Activated B cell treated with CpG ODN at 0.5 μM for 24 hours (primary cell): ENCODE measurements at regions not wholly inside any gene's neighbourhood (a gene's known extent, or its start where the extent isn't known, plus 50 kb on each side); places are given as distances from the start of the nearest gene placed in this dataset.

Experiments used
- ATAC-seq: fragments of 200-7000 bp; cut with Tn5 transposase; one replicate; pipeline ENCODE4 v1.10.0; 2021; ENCODE audit warnings: low read depth, mild to moderate bottlenecking, moderate library complexity
- CTCF ChIA-PET: fragments of 350-600 bp; sonication (Branson Sonifier 250); formaldehyde crosslinking; loops from one replicate; lab custom pipeline; 2021; ENCODE audit warnings: antibody characterized with exemption; lab: Charles Lee
- POLR2A ChIA-PET: fragments of 350-600 bp; sonication (Branson Sonifier 250); formaldehyde crosslinking; loops from one replicate; lab custom pipeline; 2021; ENCODE audit warnings: antibody characterized with exemption; lab: Charles Lee
- DNase-seq: peaks from one replicate; pipeline ENCODE4 v3.0.0; 2022
- H3K27ac Mint-ChIP-seq: one replicate; pipeline ENCODE4 v1.8.0; 2020; ENCODE audit warnings: mixed read lengths
- H3K27me3 Mint-ChIP-seq: one replicate; pipeline ENCODE4 v1.8.0; 2021; ENCODE audit warnings: mixed read lengths
- H3K36me3 Mint-ChIP-seq: one replicate; pipeline ENCODE4 v1.8.0; 2021; ENCODE audit warnings: low read depth, mixed read lengths
- H3K4me1 Mint-ChIP-seq: one replicate; pipeline ENCODE4 v1.8.0; 2021; ENCODE audit warnings: mixed read lengths
- H3K4me3 Mint-ChIP-seq: one replicate; pipeline ENCODE4 v1.8.0; 2020; ENCODE audit warnings: mild to moderate bottlenecking, mixed read lengths
- H3K9me3 Mint-ChIP-seq: one replicate; pipeline ENCODE4 v1.8.0; 2020; ENCODE audit warnings: mixed read lengths
- intact Hi-C: fragments of 100-400 bp; cut with micrococcal nuclease; formaldehyde crosslinking; loops from one replicate; pipeline ENCODE4 v1.15.1; 2024
- TF ChIP-seq, protein P1 (sequence below): fragments of 200-600 bp; IDR thresholded peaks from one replicate; pipeline ENCODE4 v1.8.0; 2022; ENCODE audit warnings: antibody characterized with exemption, mild to moderate bottlenecking

DNA sequence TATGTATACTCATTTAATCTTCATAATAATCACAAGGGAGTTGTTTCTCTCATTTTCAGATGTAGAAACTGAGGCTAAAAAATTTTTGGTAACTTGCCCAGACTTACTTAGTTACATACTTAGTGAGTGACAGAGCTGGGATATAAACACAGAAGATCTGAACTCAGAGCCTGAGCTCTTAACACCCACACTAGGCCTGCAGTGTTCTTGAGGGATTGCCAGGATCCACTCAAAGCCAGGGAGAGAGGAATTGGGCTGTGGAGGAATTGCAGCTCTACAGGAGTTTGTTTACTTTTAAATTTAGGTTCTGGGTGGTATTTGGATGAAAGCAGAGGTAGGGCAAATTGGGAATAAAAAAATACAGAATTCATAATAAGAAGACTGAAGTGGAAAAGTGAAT, 515.1 kb upstream of the PLXNA2 start:
- intact Hi-C loops: no loop called here
- DNase-seq: no peak
- H3K4me3 Mint-ChIP-seq: no peak overlapping the region

DNA sequence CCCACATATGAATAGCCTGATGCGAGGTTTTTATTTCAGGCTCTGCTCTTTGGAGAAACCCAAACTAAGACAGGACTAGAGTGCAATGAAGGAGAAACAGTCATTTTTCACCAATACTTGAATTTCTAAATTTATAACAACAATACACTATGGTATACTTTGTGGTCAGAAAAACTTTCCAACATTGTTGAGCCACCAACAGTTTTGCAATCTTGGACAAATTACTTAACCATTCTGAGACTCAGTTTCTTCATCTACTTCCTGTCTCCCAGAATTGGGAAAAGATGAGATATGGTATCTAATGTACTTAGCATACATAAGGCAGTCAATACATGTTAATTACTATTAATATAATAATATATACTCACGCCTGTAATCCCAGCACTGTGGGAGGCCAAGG, 519.8 kb upstream of the PLXNA2 start:
- H3K27me3 Mint-ChIP-seq: no peaks in the 10 kb centered on the region
- H3K27ac Mint-ChIP-seq: no peak overlapping the region
- no peaks in the 10 kb centered on the region for H3K9me3 Mint-ChIP-seq
- intact Hi-C loops: no loop called here
- no peaks in the 10 kb centered on the region for H3K36me3 Mint-ChIP-seq
- CTCF ChIA-PET: no interaction called here
- H3K4me3 Mint-ChIP-seq: no peak overlapping the region
- TF ChIP-seq, protein P1, sequence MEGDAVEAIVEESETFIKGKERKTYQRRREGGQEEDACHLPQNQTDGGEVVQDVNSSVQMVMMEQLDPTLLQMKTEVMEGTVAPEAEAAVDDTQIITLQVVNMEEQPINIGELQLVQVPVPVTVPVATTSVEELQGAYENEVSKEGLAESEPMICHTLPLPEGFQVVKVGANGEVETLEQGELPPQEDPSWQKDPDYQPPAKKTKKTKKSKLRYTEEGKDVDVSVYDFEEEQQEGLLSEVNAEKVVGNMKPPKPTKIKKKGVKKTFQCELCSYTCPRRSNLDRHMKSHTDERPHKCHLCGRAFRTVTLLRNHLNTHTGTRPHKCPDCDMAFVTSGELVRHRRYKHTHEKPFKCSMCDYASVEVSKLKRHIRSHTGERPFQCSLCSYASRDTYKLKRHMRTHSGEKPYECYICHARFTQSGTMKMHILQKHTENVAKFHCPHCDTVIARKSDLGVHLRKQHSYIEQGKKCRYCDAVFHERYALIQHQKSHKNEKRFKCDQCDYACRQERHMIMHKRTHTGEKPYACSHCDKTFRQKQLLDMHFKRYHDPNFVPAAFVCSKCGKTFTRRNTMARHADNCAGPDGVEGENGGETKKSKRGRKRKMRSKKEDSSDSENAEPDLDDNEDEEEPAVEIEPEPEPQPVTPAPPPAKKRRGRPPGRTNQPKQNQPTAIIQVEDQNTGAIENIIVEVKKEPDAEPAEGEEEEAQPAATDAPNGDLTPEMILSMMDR: no peak
- no peak for DNase-seq
- ATAC-seq: no peak
- H3K4me1 Mint-ChIP-seq: no peaks in the 10 kb centered on the region
- POLR2A ChIA-PET: no interaction called here

More for the DNA sequence above, 515.1 kb upstream of the PLXNA2 start:
- no peaks in the 10 kb centered on the region for H3K27me3 Mint-ChIP-seq
- POLR2A ChIA-PET: no interaction called here
- no peaks in the 10 kb centered on the region for H3K36me3 Mint-ChIP-seq
- no peaks in the 10 kb centered on the region for H3K4me1 Mint-ChIP-seq
- no peak overlapping the region for H3K27ac Mint-ChIP-seq
- no peaks in the 10 kb centered on the region for H3K9me3 Mint-ChIP-seq
- CTCF ChIA-PET: no interaction called here
- TF ChIP-seq, protein P1: no peak
- no peak for ATAC-seq

DNA sequence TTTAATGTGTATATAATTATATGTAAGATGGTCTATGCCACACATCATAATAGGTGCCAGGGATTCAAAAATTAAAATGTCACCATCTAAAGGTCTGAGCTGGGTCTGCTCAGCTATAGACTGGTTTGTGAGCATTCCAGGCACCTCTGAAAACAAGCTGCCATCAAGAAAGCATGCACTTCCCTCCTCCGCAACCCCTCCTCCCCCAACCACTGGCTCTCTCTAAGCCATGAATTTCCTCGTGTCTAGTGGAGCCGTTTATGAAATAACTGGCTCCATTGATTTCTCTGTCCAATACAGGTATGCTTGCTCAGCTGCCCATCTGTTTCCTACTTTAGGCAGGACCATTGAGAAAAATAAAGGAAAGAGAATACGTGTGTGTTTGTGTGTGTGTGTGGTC, 522.6 kb upstream of the PLXNA2 start:
- H3K27me3 Mint-ChIP-seq: no peaks in the 10 kb centered on the region
- CTCF ChIA-PET: no interaction called here
- TF ChIP-seq, protein P1: no peak

DNA sequence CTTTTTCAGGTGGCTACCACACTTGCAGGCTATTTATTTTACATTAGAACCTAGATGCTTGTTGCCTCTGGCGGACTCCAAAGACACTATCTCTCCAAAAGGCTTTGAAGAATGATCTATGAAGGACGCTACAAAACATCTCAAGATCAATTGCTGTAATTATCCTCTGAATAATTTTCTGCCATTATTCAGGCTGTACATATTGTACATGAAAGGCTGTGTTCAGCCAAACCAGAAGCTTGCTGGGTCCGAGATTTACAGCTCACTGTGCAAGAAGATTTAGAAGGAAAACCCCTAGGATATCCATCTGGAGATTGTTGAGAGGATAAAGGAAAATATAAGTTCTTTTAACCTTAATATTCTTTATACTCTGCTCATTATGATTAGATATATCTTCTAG, 523.6 kb upstream of the PLXNA2 start:
- ChIA-PET CTCF (no interaction called here), POLR2A (no interaction called here)
- ATAC-seq (no peak), DNase-seq (no peak)
- H3K9me3 Mint-ChIP-seq: no peaks in the 10 kb centered on the region
- H3K27ac Mint-ChIP-seq: no peak overlapping the region
- no peak overlapping the region for H3K4me3 Mint-ChIP-seq
- TF ChIP-seq, protein P1: no peak
- no peaks in the 10 kb centered on the region for H3K27me3 Mint-ChIP-seq
- no peaks in the 10 kb centered on the region for H3K36me3 Mint-ChIP-seq
- H3K4me1 Mint-ChIP-seq: no peaks in the 10 kb centered on the region
- intact Hi-C loops: no loop called here

More for the DNA sequence above, 522.6 kb upstream of the PLXNA2 start:
- Mint-ChIP-seq H3K27ac (no peak overlapping the region), H3K9me3 (no peaks in the 10 kb centered on the region), H3K36me3 (no peaks in the 10 kb centered on the region), H3K4me1 (no peaks in the 10 kb centered on the region), H3K4me3 (no peak overlapping the region)
- no peak for ATAC-seq
- no peak for DNase-seq
- POLR2A ChIA-PET: no interaction called here
- intact Hi-C loops: no loop called here

DNA sequence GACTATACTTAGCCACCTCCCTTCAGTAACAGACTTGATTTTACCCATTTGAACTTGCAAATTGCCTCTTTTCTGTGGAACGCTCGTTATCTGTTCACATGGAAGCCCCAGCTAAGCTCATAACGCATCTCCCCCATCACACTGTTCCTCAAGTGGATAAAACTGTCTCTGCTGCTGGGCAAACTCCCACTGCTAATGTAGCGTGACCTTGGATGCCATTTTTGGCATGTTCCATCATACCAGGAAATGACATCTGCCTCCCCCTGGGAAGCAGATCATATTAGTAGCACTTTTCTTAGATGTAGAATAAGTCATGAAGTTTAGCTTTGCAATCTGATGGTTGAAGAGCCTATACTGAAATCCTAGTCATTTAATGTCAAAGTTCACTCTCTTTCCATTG, 528.7 kb upstream of the PLXNA2 start:
- DNase-seq (no peak), ATAC-seq (no peak)
- Mint-ChIP-seq H3K4me1 (no peaks in the 10 kb centered on the region), H3K36me3 (no peaks in the 10 kb centered on the region), H3K9me3 (no peaks in the 10 kb centered on the region), H3K27ac (no peak overlapping the region), H3K27me3 (no peaks in the 10 kb centered on the region), H3K4me3 (no peak overlapping the region)
- intact Hi-C loops: no loop called here
- TF ChIP-seq, protein P1: no peak
- ChIA-PET CTCF (no interaction called here), POLR2A (no interaction called here)
